OCI-LY7 (cell line): ENCODE measurements at regions not wholly inside any gene's neighbourhood (a gene's known extent, or its start where the extent isn't known, plus 50 kb on each side); places are given as distances from the start of the nearest gene placed in this dataset.

Experiments
- BruUV-seq: library from RNA; stranded (reverse); fragments of 400-500 nt; replicated peaks from 2 replicates; lab custom pipeline; 2021; lab: Mats Ljungman, UMichigan
- CTCF ChIA-PET: fragments of 300-600 bp; sonication (Branson Sonifier 250); formaldehyde crosslinking; loops from one replicate; lab custom pipeline; 2022; ENCODE audit warnings: antibody characterized with exemption; ENCODE audit not compliant: unreplicated experiment; lab: Charles Lee
- POLR2A ChIA-PET: fragments of 300-600 bp; sonication (Branson Sonifier 250); formaldehyde crosslinking; loops from one replicate; lab custom pipeline; 2022; ENCODE audit warnings: antibody characterized with exemption; lab: Charles Lee
- DNase-seq: peaks from one replicate; pipeline ENCODE4 v3.0.0-alpha.2; 2015; ENCODE audit warnings: low spot score
- H2AFZ ChIP-seq: fragments of 200-600 bp; sonication (generic), shearing (Covaris generic); 2 replicates; pipeline ENCODE4 v1.6.1; 2014; ENCODE audit warnings: mild to moderate bottlenecking, antibody characterized with exemption, low read length, moderate library complexity
- H3K27ac ChIP-seq: fragments of 200-600 bp; sonication (generic); 2 replicates; pipeline ENCODE4 v1.5.1; 2014; ENCODE audit warnings: mixed run types, low read depth, mild to moderate bottlenecking, moderate library complexity, low read length, inconsistent platforms; ENCODE audit not compliant: poor library complexity, severe bottlenecking
- H3K36me3 ChIP-seq: fragments of 200-600 bp; sonication (generic); 2 replicates; pipeline ENCODE4 v1.6.1; 2014; ENCODE audit warnings: mild to moderate bottlenecking, antibody characterized with exemption, low read length, moderate library complexity, mixed read lengths; ENCODE audit not compliant: insufficient read depth
- H3K4me1 ChIP-seq: fragments of 200-600 bp; sonication (generic); 2 replicates; pipeline ENCODE4 v1.5.1; 2014; ENCODE audit warnings: mild to moderate bottlenecking, low read length; ENCODE audit not compliant: insufficient read depth, poor library complexity, severe bottlenecking
- H3K4me2 ChIP-seq: fragments of 200-600 bp; sonication (generic); 2 replicates; pipeline ENCODE4 v1.6.1; 2014; ENCODE audit warnings: mild to moderate bottlenecking, low read length
- H3K4me3 ChIP-seq: fragments of 200-600 bp; sonication (generic); 2 replicates; pipeline ENCODE4 v1.5.1; 2014; ENCODE audit warnings: mild to moderate bottlenecking, low read depth, low read length; ENCODE audit not compliant: poor library complexity, severe bottlenecking
- H3K79me2 ChIP-seq: fragments of 200-600 bp; sonication (generic); 2 replicates; pipeline ENCODE4 v1.6.1; 2016; ENCODE audit warnings: low read depth, mild to moderate bottlenecking, low read length, moderate library complexity, mixed read lengths; ENCODE audit not compliant: insufficient read depth
- H3K9me2 ChIP-seq: fragments of 200-600 bp; sonication (generic); 2 replicates; pipeline ENCODE4 v1.6.1; 2016; ENCODE audit warnings: mild to moderate bottlenecking, low read length, mixed read lengths; ENCODE audit not compliant: insufficient read depth
- H3K9me3 ChIP-seq: fragments of 200-600 bp; sonication (generic); 2 replicates; pipeline ENCODE4 v1.6.1; 2014; ENCODE audit warnings: mild to moderate bottlenecking, mixed run types, low read length, mixed read lengths
- H4K20me1 ChIP-seq: fragments of 200-600 bp; sonication (generic); 2 replicates; pipeline ENCODE4 v1.6.1; 2014; ENCODE audit warnings: mild to moderate bottlenecking, antibody characterized with exemption, low read length, moderate library complexity, mixed read lengths; ENCODE audit not compliant: insufficient read depth
- CTCF ChIP-seq: fragments of 200-600 bp; sonication (generic); conservative IDR thresholded peaks from 2 replicates; pipeline ENCODE4 v1.5.1; 2014; ENCODE audit warnings: mild to moderate bottlenecking, antibody characterized with exemption, low read length, moderate library complexity, mixed read lengths
- EZH2phosphoT487 ChIP-seq: fragments of 200-600 bp; sonication (generic); IDR thresholded peaks from 2 replicates; pipeline ENCODE4 v1.6.1; 2018; ENCODE audit warnings: low read depth, borderline replicate concordance, mild to moderate bottlenecking, mixed run types, antibody characterized with exemption, low read length, moderate library complexity, mixed read lengths
- intact Hi-C: fragments of 100-400 bp; cut with micrococcal nuclease; formaldehyde crosslinking; loops from one replicate; pipeline ENCODE4 v1.10.0; 2022; ENCODE audit not compliant: unreplicated experiment

GRCh38 chr6:113258771-113259170 lies 598.4 kb upstream of the MARCKS start:
- intact Hi-C loops: no loop called here
- Histone ChIP-seq H3K27ac (no peak overlapping the region), H3K79me2 (no peaks in the 10 kb centered on the region), H4K20me1 (no peaks in the 10 kb centered on the region), H3K36me3 (no peaks in the 10 kb centered on the region), H3K9me3 (no peaks in the 10 kb centered on the region), H2AFZ (no peak overlapping the region), H3K4me2 (no peak overlapping the region), H3K4me3 (no peak overlapping the region), H3K9me2 (no peaks in the 10 kb centered on the region), H3K4me1 (no peaks in the 10 kb centered on the region)
- CTCF ChIA-PET: no interaction called here
- no peak for TF ChIP-seq CTCF
- no peak for TF ChIP-seq EZH2phosphoT487
- no peak for DNase-seq
- POLR2A ChIA-PET: no interaction called here
- no TSS peak for BruUV-seq

DNA sequence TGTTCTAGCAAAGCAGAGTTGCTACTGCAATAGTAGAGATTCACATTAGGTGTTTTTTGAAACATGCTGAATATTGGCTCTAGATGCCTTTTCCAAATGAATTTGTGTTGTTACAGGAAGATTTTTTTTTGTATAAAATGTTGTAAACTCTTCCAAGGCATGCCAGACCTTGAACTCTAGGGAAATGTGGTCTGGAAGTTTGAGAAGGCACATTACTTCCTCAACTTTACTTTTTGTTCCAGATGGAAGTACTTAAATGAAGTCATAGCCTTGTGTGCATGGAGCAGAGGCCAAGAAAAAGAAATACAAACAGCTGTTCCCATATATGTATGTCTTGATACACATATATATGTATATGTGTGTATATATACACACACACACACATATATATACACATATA lies 585.7 kb upstream of the MARCKS start:
- intact Hi-C loops: no loop called here
- no peaks in the 10 kb centered on the region for H3K79me2 ChIP-seq
- CTCF ChIA-PET: no interaction called here
- no peaks in the 10 kb centered on the region for H3K9me2 ChIP-seq
- no peaks in the 10 kb centered on the region for H3K36me3 ChIP-seq
- POLR2A ChIA-PET: interaction anchor here (1.5 kb wide), 1 partner anchor 27 kb away, joined by 4 read pairs; no protein-coding TSS in a partner anchor
- no peak overlapping the region for H3K4me3 ChIP-seq
- peaks cover 11% of the 10 kb centered on the region; the same call in 1 of the 2 replicates for H3K9me3 ChIP-seq
- H4K20me1 ChIP-seq: no peaks in the 10 kb centered on the region
- no peak overlapping the region for H3K4me2 ChIP-seq
- no peak for DNase-seq
- no peaks in the 10 kb centered on the region for H3K4me1 ChIP-seq
- BruUV-seq: no TSS peak
- H3K27ac ChIP-seq: no peak overlapping the region
- TF ChIP-seq CTCF (no peak), EZH2phosphoT487 (no peak)
- H2AFZ ChIP-seq: no peak overlapping the region

- CTCF ChIA-PET: no interaction called here
- no TSS peak for BruUV-seq
Measured at GRCh38 chr6:113276601-113277000, 580.5 kb upstream of the MARCKS start.

More at GRCh38 chr6:113276601-113277000, 580.5 kb upstream of the MARCKS start:
- TF ChIP-seq CTCF (no peak), EZH2phosphoT487 (no peak)
- no peak overlapping the region for H2AFZ ChIP-seq
- H3K36me3 ChIP-seq: no peaks in the 10 kb centered on the region
- no peak overlapping the region for H3K4me2 ChIP-seq
- no peak overlapping the region for H3K4me3 ChIP-seq
- H3K27ac ChIP-seq: no peak overlapping the region
- H3K79me2 ChIP-seq: no peaks in the 10 kb centered on the region
- no peaks in the 10 kb centered on the region for H3K9me2 ChIP-seq
- intact Hi-C loops: no loop called here
- no peaks in the 10 kb centered on the region for H4K20me1 ChIP-seq
- POLR2A ChIA-PET: interaction anchor here (0.7 to 1.1 kb wide), 2 partner anchors 519 to 671 kb away, joined by 3 read pairs; no protein-coding TSS in a partner anchor
- H3K9me3 ChIP-seq: no peaks in the 10 kb centered on the region
- H3K4me1 ChIP-seq: no peaks in the 10 kb centered on the region
- DNase-seq: no peak
